ENCODE measurements at regions not wholly inside any gene's neighbourhood (a gene's known extent, or its start where the extent isn't known, plus 50 kb on each side); places are given as distances from the start of the nearest gene placed in this dataset.

- no peak for DNase-seq (ENCODE audit: low spot score)
These were observed 221.3 kb downstream of the C9orf50 start for GRCh38 chr9:129399634-129399990.

GRCh38 chr9:129398961-129399633 lies 221.0 kb upstream of the IER5L start:
- DNase-seq (ENCODE audit: low spot score): no peak

- DNase-seq (ENCODE audit: low spot score): no peak
These were observed 220.3 kb upstream of the IER5L start for GRCh38 chr9:129398101-129398960.

- DNase-seq (ENCODE audit: low spot score): no peak
These were observed 219.3 kb upstream of the IER5L start for GRCh38 chr9:129397335-129397734.

GRCh38 chr9:129396365-129396708 lies 218.3 kb upstream of the IER5L start:
- no peak for DNase-seq (ENCODE audit: low spot score)

GRCh38 chr9:129395633-129396364 lies 217.7 kb upstream of the IER5L start:
- DNase-seq (ENCODE audit: low spot score): no peak

- DNase-seq (ENCODE audit: low spot score): no peak
These were observed 216.8 kb upstream of the IER5L start for GRCh38 chr9:129394886-129395279.

GRCh38 chr9:129394061-129394885 lies 216.2 kb upstream of the IER5L start:
- DNase-seq (ENCODE audit: low spot score): no peak

- DNase-seq (ENCODE audit: low spot score): no peak
These were observed 215.0 kb upstream of the IER5L start for GRCh38 chr9:129393064-129393463.

- no peak for DNase-seq (ENCODE audit: low spot score)
These were observed 214.1 kb upstream of the IER5L start for GRCh38 chr9:129392093-129392541.

GRCh38 chr9:129391221-129391661 lies 213.2 kb upstream of the IER5L start:
- no peak for DNase-seq (ENCODE audit: low spot score)

GRCh38 chr9:129390541-129390940 lies 212.5 kb upstream of the IER5L start:
- no peak for DNase-seq (ENCODE audit: low spot score)

GRCh38 chr9:129387822-129388221 lies 209.8 kb upstream of the IER5L start:
- DNase-seq (ENCODE audit: low spot score): no peak

- no peak for DNase-seq (ENCODE audit: low spot score)
These were observed 208.7 kb upstream of the IER5L start for GRCh38 chr9:129386812-129387177.

- DNase-seq (ENCODE audit: low spot score): no peak
These were observed 207.3 kb upstream of the IER5L start for GRCh38 chr9:129385211-129385934.

- no peak for DNase-seq (ENCODE audit: low spot score)
These were observed 206.6 kb upstream of the IER5L start for GRCh38 chr9:129384491-129385210.

- peak; percentile 90 for DNase-seq (ENCODE audit: low spot score)
These were observed 205.8 kb upstream of the IER5L start for GRCh38 chr9:129383561-129384490.

- DNase-seq (ENCODE audit: low spot score): peak; percentile 56
These were observed 205.0 kb upstream of the IER5L start for GRCh38 chr9:129383019-129383560.
